ENCODE measurements at regions not wholly inside any gene's neighbourhood (a gene's known extent, or its start where the extent isn't known, plus 50 kb on each side); places are given as distances from the start of the nearest gene placed in this dataset.

DNA sequence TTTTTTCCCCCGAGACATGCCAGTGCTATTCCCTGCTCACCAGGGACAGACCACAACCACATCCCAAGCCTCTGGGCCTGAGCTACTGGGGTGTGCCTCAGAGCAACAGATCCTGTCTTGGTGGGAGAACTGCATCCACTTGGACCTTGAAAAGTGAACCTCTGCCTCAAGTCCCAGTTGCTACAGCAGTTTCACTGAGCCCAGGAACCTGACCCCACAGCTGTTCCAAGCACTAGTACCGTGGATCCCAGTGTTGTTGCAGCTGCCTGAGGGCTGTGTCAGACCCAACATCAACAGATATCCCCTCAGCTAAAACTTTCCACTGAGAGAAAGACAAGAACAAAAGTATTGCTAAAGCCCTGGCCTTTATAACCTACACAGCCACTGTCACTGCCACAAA lies 373.0 kb downstream of the PLPP3 start:
- TF ChIP-seq, protein P1, sequence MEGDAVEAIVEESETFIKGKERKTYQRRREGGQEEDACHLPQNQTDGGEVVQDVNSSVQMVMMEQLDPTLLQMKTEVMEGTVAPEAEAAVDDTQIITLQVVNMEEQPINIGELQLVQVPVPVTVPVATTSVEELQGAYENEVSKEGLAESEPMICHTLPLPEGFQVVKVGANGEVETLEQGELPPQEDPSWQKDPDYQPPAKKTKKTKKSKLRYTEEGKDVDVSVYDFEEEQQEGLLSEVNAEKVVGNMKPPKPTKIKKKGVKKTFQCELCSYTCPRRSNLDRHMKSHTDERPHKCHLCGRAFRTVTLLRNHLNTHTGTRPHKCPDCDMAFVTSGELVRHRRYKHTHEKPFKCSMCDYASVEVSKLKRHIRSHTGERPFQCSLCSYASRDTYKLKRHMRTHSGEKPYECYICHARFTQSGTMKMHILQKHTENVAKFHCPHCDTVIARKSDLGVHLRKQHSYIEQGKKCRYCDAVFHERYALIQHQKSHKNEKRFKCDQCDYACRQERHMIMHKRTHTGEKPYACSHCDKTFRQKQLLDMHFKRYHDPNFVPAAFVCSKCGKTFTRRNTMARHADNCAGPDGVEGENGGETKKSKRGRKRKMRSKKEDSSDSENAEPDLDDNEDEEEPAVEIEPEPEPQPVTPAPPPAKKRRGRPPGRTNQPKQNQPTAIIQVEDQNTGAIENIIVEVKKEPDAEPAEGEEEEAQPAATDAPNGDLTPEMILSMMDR (IDR thresholded peaks at IDR 0.05; ENCODE audit: borderline replicate concordance, extremely low read depth, insufficient read depth): no peak
- no peak overlapping the region for H3K27ac ChIP-seq (ENCODE audit: low read depth in 2 of 2, low read length in 2 of 2)
- no peak overlapping the region for H3K9ac ChIP-seq (ENCODE audit: low read length in 3 of 3)
- no peak overlapping the region for H3K4me3 ChIP-seq (ENCODE audit: low read length in 3 of 3)
- intact Hi-C loops (cut with DNase I): no loop called here
- H3K9me3 ChIP-seq (ENCODE audit: control insufficient read depth in 2 of 3, insufficient read depth in 1 of 3, low read length in 3 of 3): peaks cover 0 to 10% (median 5%) of the 10 kb centered on the region in 3 donors
- no peaks in the 10 kb centered on the region for H3K27me3 ChIP-seq (ENCODE audit: control insufficient read depth, insufficient read depth, low read length)
- H3K4me1 ChIP-seq (ENCODE audit: control insufficient read depth in 2 of 3, insufficient read depth in 2 of 3, low read depth in 1 of 3, low read length in 3 of 3): no peaks in the 10 kb centered on the region
- FAIRE-seq (no peak), DNase-seq (no peak)
- H3K36me3 ChIP-seq (ENCODE audit: control insufficient read depth in 2 of 3, insufficient read depth in 3 of 3, low read length in 3 of 3): no peaks in the 10 kb centered on the region

DNA sequence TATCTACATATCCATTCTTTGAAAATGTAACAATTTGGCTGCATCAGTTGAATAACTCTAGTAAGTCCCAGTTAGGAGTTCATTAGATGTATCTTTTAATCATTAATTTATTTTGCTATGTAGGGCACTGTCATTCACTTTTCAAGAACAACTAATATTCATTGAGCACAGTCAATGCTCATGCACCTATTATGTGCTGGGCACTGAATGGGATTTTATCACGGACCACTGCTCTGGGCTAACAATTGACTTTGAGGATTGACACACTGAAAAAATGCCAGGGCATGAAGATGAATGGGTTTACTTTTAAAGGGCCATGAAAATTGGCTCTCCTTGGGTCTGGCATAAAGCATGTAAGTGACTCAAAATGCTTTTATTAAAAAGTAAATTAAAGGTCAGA lies 375.2 kb downstream of the PLPP3 start:
- Histone ChIP-seq H3K36me3 (ENCODE audit: control insufficient read depth in 2 of 3, insufficient read depth in 3 of 3, low read length in 3 of 3) (no peaks in the 10 kb centered on the region), H3K4me1 (ENCODE audit: control insufficient read depth in 2 of 3, insufficient read depth in 2 of 3, low read depth in 1 of 3, low read length in 3 of 3) (no peaks in the 10 kb centered on the region), H3K9me3 (ENCODE audit: control insufficient read depth in 2 of 3, insufficient read depth in 1 of 3, low read length in 3 of 3) (peaks cover 0 to 10% (median 5%) of the 10 kb centered on the region in 3 donors), H3K27ac (ENCODE audit: low read depth in 2 of 2, low read length in 2 of 2) (no peak overlapping the region), H3K4me3 (ENCODE audit: low read length in 3 of 3) (no peak overlapping the region), H3K27me3 (ENCODE audit: control insufficient read depth, insufficient read depth, low read length) (no peaks in the 10 kb centered on the region), H3K9ac (ENCODE audit: low read length in 3 of 3) (no peak overlapping the region)
- intact Hi-C loops (cut with DNase I): no loop called here
- TF ChIP-seq, protein P1 (IDR thresholded peaks at IDR 0.05; ENCODE audit: borderline replicate concordance, extremely low read depth, insufficient read depth): no peak
- FAIRE-seq: no peak
- no peak for DNase-seq

DNA sequence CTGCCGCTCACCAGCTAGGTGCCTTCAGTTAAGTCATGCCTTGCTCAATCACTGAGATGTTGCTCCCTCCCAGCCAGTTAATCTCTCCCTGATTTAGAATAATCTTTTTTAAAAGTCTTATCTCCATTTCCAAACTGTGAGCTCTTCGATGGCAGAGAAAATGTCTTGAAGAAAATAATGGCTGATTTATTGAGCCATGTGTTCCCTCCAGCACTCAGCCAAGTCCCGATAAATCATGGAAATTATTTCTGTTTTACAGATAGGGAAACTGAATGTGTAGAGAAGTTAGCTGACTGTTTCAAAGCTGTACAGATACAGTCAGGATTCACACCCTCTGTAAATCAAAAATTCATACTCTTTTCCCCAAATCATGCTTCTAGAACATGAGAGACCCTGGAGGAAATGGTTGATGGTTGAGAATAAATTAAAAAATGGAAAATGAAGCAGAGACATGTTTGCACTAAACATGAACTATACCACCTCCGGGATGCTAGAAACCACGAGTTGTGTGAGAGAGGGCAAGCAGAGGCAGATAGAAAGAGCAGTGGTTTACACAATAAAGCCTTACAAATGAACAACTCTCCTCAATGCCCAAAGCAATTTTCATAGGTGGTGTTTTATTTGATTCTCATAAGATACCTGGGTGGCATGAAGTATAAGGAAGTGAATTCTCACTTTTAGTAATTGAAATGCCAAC lies 376.4 kb downstream of the PLPP3 start:
- no peaks in the 10 kb centered on the region for H3K4me1 ChIP-seq (ENCODE audit: control insufficient read depth in 2 of 3, insufficient read depth in 2 of 3, low read depth in 1 of 3, low read length in 3 of 3)
- H3K9me3 ChIP-seq (ENCODE audit: control insufficient read depth in 2 of 3, insufficient read depth in 1 of 3, low read length in 3 of 3): peaks cover 0 to 10% (median 5%) of the 10 kb centered on the region in 3 donors
- H3K27ac ChIP-seq (ENCODE audit: low read depth in 2 of 2, low read length in 2 of 2): no peak overlapping the region
- no peak overlapping the region for H3K4me3 ChIP-seq (ENCODE audit: low read length in 3 of 3)
- no peaks in the 10 kb centered on the region for H3K36me3 ChIP-seq (ENCODE audit: control insufficient read depth in 2 of 3, insufficient read depth in 3 of 3, low read length in 3 of 3)
- intact Hi-C loops (cut with DNase I): no loop called here
- FAIRE-seq (no peak), DNase-seq (peak in 1 of 5 donors; percentile 66)
- no peak overlapping the region for H3K9ac ChIP-seq (ENCODE audit: low read length in 3 of 3)
- TF ChIP-seq, protein P1 (IDR thresholded peaks at IDR 0.05; ENCODE audit: borderline replicate concordance, extremely low read depth, insufficient read depth): no peak
- H3K27me3 ChIP-seq (ENCODE audit: control insufficient read depth, insufficient read depth, low read length): no peaks in the 10 kb centered on the region

DNA sequence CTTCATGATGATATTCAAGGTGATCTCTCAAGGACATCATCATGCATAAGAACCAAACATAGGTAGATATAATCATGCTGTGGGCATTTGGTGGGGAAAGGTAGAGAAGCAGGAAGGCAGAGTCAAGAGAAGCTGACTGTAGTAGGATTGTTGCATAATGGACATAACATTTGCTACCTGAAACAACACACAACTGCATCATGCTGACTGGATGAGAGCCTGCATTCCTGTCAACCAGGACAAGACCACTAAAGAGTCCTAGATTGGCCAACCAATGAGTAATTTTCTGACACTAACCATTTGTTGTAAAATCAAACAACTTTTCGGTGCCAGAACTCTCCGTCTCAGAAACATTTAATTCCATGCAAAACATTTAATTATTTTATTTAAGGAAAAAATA lies 377.2 kb downstream of the PLPP3 start:
- FAIRE-seq: no peak
- intact Hi-C loops (cut with DNase I): no loop called here

More for the DNA sequence above, 377.2 kb downstream of the PLPP3 start:
- peaks cover 0 to 5% (median 3%) of the 10 kb centered on the region in 3 donors for H3K9me3 ChIP-seq (ENCODE audit: control insufficient read depth in 2 of 3, insufficient read depth in 1 of 3, low read length in 3 of 3)
- no peak overlapping the region for H3K4me3 ChIP-seq (ENCODE audit: low read length in 3 of 3)
- no peaks in the 10 kb centered on the region for H3K27me3 ChIP-seq (ENCODE audit: control insufficient read depth, insufficient read depth, low read length)
- no peak overlapping the region for H3K9ac ChIP-seq (ENCODE audit: low read length in 3 of 3)
- H3K36me3 ChIP-seq (ENCODE audit: control insufficient read depth in 2 of 3, insufficient read depth in 3 of 3, low read length in 3 of 3): no peaks in the 10 kb centered on the region
- no peaks in the 10 kb centered on the region for H3K4me1 ChIP-seq (ENCODE audit: control insufficient read depth in 2 of 3, insufficient read depth in 2 of 3, low read depth in 1 of 3, low read length in 3 of 3)
- TF ChIP-seq, protein P1 (IDR thresholded peaks at IDR 0.05; ENCODE audit: borderline replicate concordance, extremely low read depth, insufficient read depth): no peak
- H3K27ac ChIP-seq (ENCODE audit: low read depth in 2 of 2, low read length in 2 of 2): no peak overlapping the region
- no peak for DNase-seq

Data from kidney (tissue), 13 donors.